MG63 (cell line): ENCODE measurements at regions not wholly inside any gene's neighbourhood (a gene's known extent, or its start where the extent isn't known, plus 50 kb on each side); places are given as distances from the start of the nearest gene placed in this dataset.
"Not testable (repeated sequence)": the region's sequence is repeated elsewhere in the genome, so short reads cannot be mapped to it uniquely, and the experiment has no call there.

Experiments
- DNase-seq: peaks from one replicate; pipeline ENCODE4 v3.0.0-alpha.2; 2020
- H3K27me3 ChIP-seq: fragments of 250-450 bp; sonication (Bioruptor Pico); 2 replicates; pipeline ENCODE4 v1.5.1; 2020; ENCODE audit warnings: mild to moderate bottlenecking, moderate library complexity
- H3K36me3 ChIP-seq: fragments of 250-450 bp; sonication (Bioruptor Pico); 2 replicates; pipeline ENCODE4 v1.5.1; 2020; ENCODE audit warnings: mild to moderate bottlenecking, moderate library complexity
- H3K4me3 ChIP-seq: fragments of 250-450 bp; sonication (Bioruptor Pico); 2 replicates; pipeline ENCODE4 v1.5.1; 2020; ENCODE audit warnings: mild to moderate bottlenecking, moderate library complexity
- H3K9me3 ChIP-seq: fragments of 250-450 bp; sonication (Bioruptor Pico); 2 replicates; pipeline ENCODE4 v1.5.1; 2020; ENCODE audit warnings: mild to moderate bottlenecking, moderate library complexity

- no peaks in the 10 kb centered on the region for H3K36me3 ChIP-seq
- H3K4me3 ChIP-seq = no peak overlapping the region
- DNase-seq = no peak
- no peaks in the 10 kb centered on the region for H3K27me3 ChIP-seq
- no peaks in the 10 kb centered on the region for H3K9me3 ChIP-seq
Observed at GRCh38 chr3:20773320-20773984, 587.4 kb upstream of the SGO1 start.

- Histone ChIP-seq H3K36me3 (no peaks in the 10 kb centered on the region), H3K4me3 (no peak overlapping the region), H3K9me3 (no peaks in the 10 kb centered on the region), H3K27me3 (no peaks in the 10 kb centered on the region)
- DNase-seq = no peak
Observed at GRCh38 chr3:20772869-20773268, 586.9 kb upstream of the SGO1 start.

GRCh38 chr3:20769430-20769829, 583.4 kb upstream of the SGO1 start:
- Histone ChIP-seq H3K9me3 (no peaks in the 10 kb centered on the region), H3K27me3 (no peaks in the 10 kb centered on the region), H3K36me3 (no peaks in the 10 kb centered on the region), H3K4me3 (no peak overlapping the region)
- DNase-seq = no peak

GRCh38 chr3:20760981-20761380, 575.0 kb upstream of the SGO1 start:
- Histone ChIP-seq H3K36me3 (no peaks in the 10 kb centered on the region), H3K4me3 (no peak overlapping the region), H3K9me3 (no peaks in the 10 kb centered on the region), H3K27me3 (no peaks in the 10 kb centered on the region)
- no peak for DNase-seq

GRCh38 chr3:20752416-20752815, 566.4 kb upstream of the SGO1 start:
- DNase-seq = no peak
- Histone ChIP-seq H3K9me3 (no peaks in the 10 kb centered on the region), H3K36me3 (no peaks in the 10 kb centered on the region), H3K27me3 (no peaks in the 10 kb centered on the region), H3K4me3 (no peak overlapping the region)

GRCh38 chr3:20751296-20751695, 565.3 kb upstream of the SGO1 start:
- H3K27me3 ChIP-seq = no peaks in the 10 kb centered on the region

GRCh38 chr3:20747741-20748140, 561.7 kb upstream of the SGO1 start:
- no peak overlapping the region for H3K4me3 ChIP-seq
- DNase-seq = no peak
- H3K27me3 ChIP-seq = no peaks in the 10 kb centered on the region
- H3K9me3 ChIP-seq = no peaks in the 10 kb centered on the region
- H3K36me3 ChIP-seq = no peaks in the 10 kb centered on the region

More at GRCh38 chr3:20751296-20751695, 565.3 kb upstream of the SGO1 start:
- Histone ChIP-seq H3K9me3 (no peaks in the 10 kb centered on the region), H3K36me3 (no peaks in the 10 kb centered on the region), H3K4me3 (no peak overlapping the region)
- DNase-seq = no peak

GRCh38 chr3:20743553-20744321, 557.7 kb upstream of the SGO1 start:
- H3K27me3 ChIP-seq = no peaks in the 10 kb centered on the region
- H3K4me3 ChIP-seq = no peak overlapping the region
- no peaks in the 10 kb centered on the region for H3K36me3 ChIP-seq
- no peaks in the 10 kb centered on the region for H3K9me3 ChIP-seq
- no peak for DNase-seq

GRCh38 chr3:20742903-20743552, 557.0 kb upstream of the SGO1 start:
- no peaks in the 10 kb centered on the region for H3K27me3 ChIP-seq
- no peaks in the 10 kb centered on the region for H3K9me3 ChIP-seq
- H3K36me3 ChIP-seq = no peaks in the 10 kb centered on the region
- H3K4me3 ChIP-seq = no peak overlapping the region
- DNase-seq = no peak

GRCh38 chr3:20741381-20741780, 555.4 kb upstream of the SGO1 start:
- no peak for DNase-seq
- Histone ChIP-seq H3K27me3 (no peaks in the 10 kb centered on the region), H3K9me3 (no peaks in the 10 kb centered on the region), H3K4me3 (no peak overlapping the region), H3K36me3 (no peaks in the 10 kb centered on the region)

- H3K27me3 ChIP-seq = no peaks in the 10 kb centered on the region
- H3K36me3 ChIP-seq = no peaks in the 10 kb centered on the region
- DNase-seq = no peak
- no peak overlapping the region for H3K4me3 ChIP-seq
- no peaks in the 10 kb centered on the region for H3K9me3 ChIP-seq
Observed at GRCh38 chr3:20739814-20740213, 553.8 kb upstream of the SGO1 start.

- DNase-seq = no peak
- Histone ChIP-seq H3K36me3 (no peaks in the 10 kb centered on the region), H3K4me3 (no peak overlapping the region), H3K9me3 (no peaks in the 10 kb centered on the region), H3K27me3 (no peaks in the 10 kb centered on the region)
Observed at GRCh38 chr3:20736287-20736852, 550.4 kb upstream of the SGO1 start.

GRCh38 chr3:20729185-20729584, 543.2 kb upstream of the SGO1 start:
- Histone ChIP-seq H3K4me3 (no peak overlapping the region), H3K36me3 (no peaks in the 10 kb centered on the region), H3K9me3 (no peaks in the 10 kb centered on the region), H3K27me3 (no peaks in the 10 kb centered on the region)
- no peak for DNase-seq

- Histone ChIP-seq H3K27me3 (no peaks in the 10 kb centered on the region), H3K36me3 (no peaks in the 10 kb centered on the region), H3K9me3 (no peaks in the 10 kb centered on the region), H3K4me3 (no peak overlapping the region)
- no peak for DNase-seq
Observed at GRCh38 chr3:20726786-20727185, 540.8 kb upstream of the SGO1 start.

- H3K4me3 ChIP-seq = no peak overlapping the region
Observed at GRCh38 chr3:20724241-20724640, 538.2 kb upstream of the SGO1 start.

GRCh38 chr3:20716425-20716824, 530.4 kb upstream of the SGO1 start:
- not testable (repeated sequence) for DNase-seq, H3K27me3 ChIP-seq, H3K36me3 ChIP-seq

More at GRCh38 chr3:20724241-20724640, 538.2 kb upstream of the SGO1 start:
- Histone ChIP-seq H3K27me3 (no peaks in the 10 kb centered on the region), H3K9me3 (no peaks in the 10 kb centered on the region), H3K36me3 (no peaks in the 10 kb centered on the region)
- no peak for DNase-seq

GRCh38 chr3:20701641-20702040, 515.6 kb upstream of the SGO1 start:
- Histone ChIP-seq H3K9me3 (no peaks in the 10 kb centered on the region), H3K4me3 (no peak overlapping the region), H3K36me3 (no peaks in the 10 kb centered on the region), H3K27me3 (no peaks in the 10 kb centered on the region)
- DNase-seq = no peak

More at GRCh38 chr3:20716425-20716824, 530.4 kb upstream of the SGO1 start:
- not testable (repeated sequence) for H3K9me3 ChIP-seq, H3K4me3 ChIP-seq
